H9 (cell line): ENCODE measurements at regions not wholly inside any gene's neighbourhood (a gene's known extent, or its start where the extent isn't known, plus 50 kb on each side); places are given as distances from the start of the nearest gene placed in this dataset.

Experiments
- DNase-seq: peaks from one replicate; pipeline ENCODE4 v3.0.0-alpha.2; 2017
- H2AFZ ChIP-seq: one replicate; pipeline ENCODE4 v1.6.1; 2013; ENCODE audit warnings: mild to moderate bottlenecking, low read length, control low read depth, moderate library complexity
- H2AK5ac ChIP-seq: 2 replicates; pipeline ENCODE4 v1.6.1; 2013; ENCODE audit warnings: low read length, control low read depth, mixed read lengths; ENCODE audit not compliant: insufficient read length
- H2BK120ac ChIP-seq: one replicate; pipeline ENCODE4 v1.6.1; 2013; ENCODE audit warnings: low read depth, mild to moderate bottlenecking, low read length, control low read depth, inconsistent platforms; ENCODE audit not compliant: poor library complexity, severe bottlenecking
- H2BK12ac ChIP-seq: 2 replicates; pipeline ENCODE4 v1.6.1; 2013; ENCODE audit warnings: low read length, control low read depth, mixed read lengths, low read depth; ENCODE audit not compliant: insufficient read length
- H2BK15ac ChIP-seq: 2 replicates; pipeline ENCODE4 v1.6.1; 2013; ENCODE audit warnings: low read depth, low read length, control low read depth
- H2BK20ac ChIP-seq: one replicate; pipeline ENCODE4 v1.6.1; 2013; ENCODE audit warnings: low read depth, mild to moderate bottlenecking, low read length, control low read depth, inconsistent platforms; ENCODE audit not compliant: poor library complexity, severe bottlenecking
- H2BK5ac ChIP-seq: 2 replicates; pipeline ENCODE4 v1.6.1; 2013; ENCODE audit warnings: low read length, control low read depth, mixed read lengths; ENCODE audit not compliant: insufficient read length
- H3K14ac ChIP-seq: 2 replicates; pipeline ENCODE4 v1.6.1; 2013; ENCODE audit warnings: low read length, control low read depth; ENCODE audit not compliant: insufficient read depth
- H3K18ac ChIP-seq: 2 replicates; pipeline ENCODE4 v1.6.1; 2013; ENCODE audit warnings: low read depth, mild to moderate bottlenecking, mixed read lengths, low read length, control low read depth; ENCODE audit not compliant: insufficient read length
- H3K23ac ChIP-seq: 2 replicates; pipeline ENCODE4 v1.6.1; 2013; ENCODE audit warnings: low read length, control low read depth, mixed read lengths, low read depth; ENCODE audit not compliant: insufficient read length
- H3K23me2 ChIP-seq: 2 replicates; pipeline ENCODE4 v1.6.1; 2013; ENCODE audit warnings: low read depth, mild to moderate bottlenecking, mixed read lengths, low read length, control low read depth; ENCODE audit not compliant: insufficient read length, poor library complexity, severe bottlenecking
- H3K27ac ChIP-seq: 2 replicates; pipeline ENCODE4 v1.5.1; 2013; ENCODE audit warnings: low read length, control low read depth, mixed read lengths, low read depth; ENCODE audit not compliant: insufficient read length
- H3K27me3 ChIP-seq: 2 replicates; pipeline ENCODE4 v1.6.1; 2013; ENCODE audit warnings: low read length, control low read depth, inconsistent platforms; ENCODE audit not compliant: insufficient read depth
- H3K4ac ChIP-seq: 2 replicates; pipeline ENCODE4 v1.6.1; 2013; ENCODE audit warnings: low read depth, mild to moderate bottlenecking, control low read depth, inconsistent platforms, low read length, moderate library complexity
- H3K4me1 ChIP-seq: 2 replicates; pipeline ENCODE4 v1.6.1; 2013; ENCODE audit warnings: low read length, control low read depth, inconsistent platforms; ENCODE audit not compliant: insufficient read depth
- H3K4me2 ChIP-seq: 2 replicates; pipeline ENCODE4 v1.6.1; 2013; ENCODE audit warnings: low read length, control low read depth, mixed read lengths; ENCODE audit not compliant: insufficient read length, insufficient read depth
- H3K56ac ChIP-seq: 2 replicates; pipeline ENCODE4 v1.6.1; 2013; ENCODE audit warnings: low read depth, mild to moderate bottlenecking, mixed read lengths, low read length, control low read depth; ENCODE audit not compliant: insufficient read length
- H3K79me1 ChIP-seq: 2 replicates; pipeline ENCODE4 v1.6.1; 2013; ENCODE audit warnings: low read depth, mild to moderate bottlenecking, moderate library complexity, low read length, control low read depth, inconsistent platforms; ENCODE audit not compliant: insufficient read depth, poor library complexity, severe bottlenecking
- H3K79me2 ChIP-seq: 2 replicates; pipeline ENCODE4 v1.6.1; 2013; ENCODE audit warnings: low read length, control low read depth, inconsistent platforms; ENCODE audit not compliant: insufficient read depth
- H3K9ac ChIP-seq: 2 replicates; pipeline ENCODE4 v1.6.1; 2013; ENCODE audit warnings: low read length, control low read depth, mixed read lengths; ENCODE audit not compliant: insufficient read length; ENCODE audit errors: extremely low read depth
- H3K9me3 ChIP-seq: one replicate; pipeline ENCODE4 v1.6.1; 2013; ENCODE audit warnings: low read depth, low read length, inconsistent platforms; ENCODE audit not compliant: control insufficient read depth
- H3T11ph ChIP-seq: one replicate; pipeline ENCODE4 v1.6.1; 2013; ENCODE audit warnings: mild to moderate bottlenecking, low read length, control low read depth, inconsistent platforms
- H4K20me1 ChIP-seq: one replicate; pipeline ENCODE4 v1.6.1; 2013; ENCODE audit not compliant: control insufficient read depth, insufficient read length, insufficient read depth
- H4K5ac ChIP-seq: 2 replicates; pipeline ENCODE4 v1.6.1; 2013; ENCODE audit warnings: low read depth, mild to moderate bottlenecking, mixed read lengths, low read length, control low read depth; ENCODE audit not compliant: insufficient read length
- H4K8ac ChIP-seq: replicated peaks from 2 replicates; pipeline ENCODE4 v1.6.1; 2013; ENCODE audit warnings: low read length, control low read depth, mixed read lengths, low read depth; ENCODE audit not compliant: insufficient read length
- H4K91ac ChIP-seq: 2 replicates; pipeline ENCODE4 v1.6.1; 2013; ENCODE audit warnings: low read depth, mild to moderate bottlenecking, moderate library complexity, mixed read lengths, low read length, control low read depth; ENCODE audit not compliant: insufficient read length
- H3K27ac Mint-ChIP-seq, 3 experiments: 2 replicates in 2 of 3; 3 replicates in 1 of 3; pipeline ENCODE4 v1.8.0; 2020 to 2021; ENCODE audit warnings: mixed read lengths in 3 of 3, mild to moderate bottlenecking in 1 of 3, moderate library complexity in 1 of 3
- H3K27me3 Mint-ChIP-seq: 2 replicates; pipeline ENCODE4 v1.8.0; 2021; ENCODE audit warnings: low read depth, mild to moderate bottlenecking, moderate library complexity, mixed read lengths
- H3K36me3 Mint-ChIP-seq, 3 experiments: 2 replicates in 2 of 3; 3 replicates in 1 of 3; pipeline ENCODE4 v1.8.0; 2020 to 2021; ENCODE audit warnings: low read depth in 3 of 3, mixed read lengths in 3 of 3; ENCODE audit not compliant: insufficient read depth in 1 of 3
- H3K4me1 Mint-ChIP-seq, 2 experiments: 2 replicates each; pipeline ENCODE4 v1.8.0; 2020; ENCODE audit warnings: mixed read lengths in 2 of 2
- H3K4me3 Mint-ChIP-seq, 2 experiments: 2 replicates in 1 of 2; 3 replicates in 1 of 2; pipeline ENCODE4 v1.8.0; 2020 to 2021; ENCODE audit warnings: mild to moderate bottlenecking in 2 of 2, mixed read lengths in 2 of 2, moderate library complexity in 1 of 2
- H3K9me3 Mint-ChIP-seq, 2 experiments: 2 replicates in 1 of 2; 3 replicates in 1 of 2; pipeline ENCODE4 v1.8.0; 2020; ENCODE audit warnings: mild to moderate bottlenecking in 2 of 2, mixed read lengths in 2 of 2, moderate library complexity in 1 of 2
- TF ChIP-seq, protein P1 (sequence below): fragments of 200-600 bp; sonication (generic); conservative IDR thresholded peaks from 3 replicates; pipeline ENCODE4 v1.8.0; 2021; ENCODE audit warnings: antibody characterized with exemption, mild to moderate bottlenecking

- H2BK20ac ChIP-seq, result no peak overlapping the region
- H2BK15ac ChIP-seq, result no peak overlapping the region
- H3K27ac ChIP-seq, result no peak overlapping the region
- no peaks in the 10 kb centered on the region for H3K27me3 ChIP-seq
- DNase-seq, result no peak
- no peaks in the 10 kb centered on the region for H3K79me2 ChIP-seq
- no peak overlapping the region for H2AFZ ChIP-seq
- no peak overlapping the region for H4K91ac ChIP-seq
- no peaks in the 10 kb centered on the region for H3K79me1 ChIP-seq
- H3K23ac ChIP-seq, result no peak overlapping the region
- Mint-ChIP-seq H3K4me1 (no peaks in the 10 kb centered on the region), H3K27me3 (no peaks in the 10 kb centered on the region), H3K36me3 (no peaks in the 10 kb centered on the region), H3K4me3 (no peak overlapping the region), H3K9me3 (no peaks in the 10 kb centered on the region; a peak in 2 of 5 replicates), H3K27ac (no peak overlapping the region)
- H3K9ac ChIP-seq, result no peak overlapping the region
- H4K20me1 ChIP-seq, result no peaks in the 10 kb centered on the region
- H2BK12ac ChIP-seq, result no peak overlapping the region
- TF ChIP-seq, protein P1, sequence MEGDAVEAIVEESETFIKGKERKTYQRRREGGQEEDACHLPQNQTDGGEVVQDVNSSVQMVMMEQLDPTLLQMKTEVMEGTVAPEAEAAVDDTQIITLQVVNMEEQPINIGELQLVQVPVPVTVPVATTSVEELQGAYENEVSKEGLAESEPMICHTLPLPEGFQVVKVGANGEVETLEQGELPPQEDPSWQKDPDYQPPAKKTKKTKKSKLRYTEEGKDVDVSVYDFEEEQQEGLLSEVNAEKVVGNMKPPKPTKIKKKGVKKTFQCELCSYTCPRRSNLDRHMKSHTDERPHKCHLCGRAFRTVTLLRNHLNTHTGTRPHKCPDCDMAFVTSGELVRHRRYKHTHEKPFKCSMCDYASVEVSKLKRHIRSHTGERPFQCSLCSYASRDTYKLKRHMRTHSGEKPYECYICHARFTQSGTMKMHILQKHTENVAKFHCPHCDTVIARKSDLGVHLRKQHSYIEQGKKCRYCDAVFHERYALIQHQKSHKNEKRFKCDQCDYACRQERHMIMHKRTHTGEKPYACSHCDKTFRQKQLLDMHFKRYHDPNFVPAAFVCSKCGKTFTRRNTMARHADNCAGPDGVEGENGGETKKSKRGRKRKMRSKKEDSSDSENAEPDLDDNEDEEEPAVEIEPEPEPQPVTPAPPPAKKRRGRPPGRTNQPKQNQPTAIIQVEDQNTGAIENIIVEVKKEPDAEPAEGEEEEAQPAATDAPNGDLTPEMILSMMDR, result no peak
- H2AK5ac ChIP-seq, result no peak overlapping the region
- H3K4me2 ChIP-seq, result no peak overlapping the region
- H3K4ac ChIP-seq, result no peak overlapping the region
- no peak overlapping the region for H3K18ac ChIP-seq
- no peak overlapping the region for H2BK120ac ChIP-seq
- no peaks in the 10 kb centered on the region for H3K9me3 ChIP-seq
- no peaks in the 10 kb centered on the region for H3K4me1 ChIP-seq
- no peak overlapping the region for H3K14ac ChIP-seq
- H3T11ph ChIP-seq, result no peak overlapping the region
- no peak overlapping the region for H4K5ac ChIP-seq
- no peaks in the 10 kb centered on the region for H3K23me2 ChIP-seq
- H4K8ac ChIP-seq, result no peak overlapping the region
- no peak overlapping the region for H3K56ac ChIP-seq
- no peak overlapping the region for H2BK5ac ChIP-seq
Measured at GRCh38 chr6:130518588-130518987, 152.8 kb downstream of the TMEM200A start.
